ENCODE measurements at regions not wholly inside any gene's neighbourhood (a gene's known extent, or its start where the extent isn't known, plus 50 kb on each side); places are given as distances from the start of the nearest gene placed in this dataset.
A peak's percentile ranks its signal among the peaks of the same experiment; 100 is the strongest.

DNA sequence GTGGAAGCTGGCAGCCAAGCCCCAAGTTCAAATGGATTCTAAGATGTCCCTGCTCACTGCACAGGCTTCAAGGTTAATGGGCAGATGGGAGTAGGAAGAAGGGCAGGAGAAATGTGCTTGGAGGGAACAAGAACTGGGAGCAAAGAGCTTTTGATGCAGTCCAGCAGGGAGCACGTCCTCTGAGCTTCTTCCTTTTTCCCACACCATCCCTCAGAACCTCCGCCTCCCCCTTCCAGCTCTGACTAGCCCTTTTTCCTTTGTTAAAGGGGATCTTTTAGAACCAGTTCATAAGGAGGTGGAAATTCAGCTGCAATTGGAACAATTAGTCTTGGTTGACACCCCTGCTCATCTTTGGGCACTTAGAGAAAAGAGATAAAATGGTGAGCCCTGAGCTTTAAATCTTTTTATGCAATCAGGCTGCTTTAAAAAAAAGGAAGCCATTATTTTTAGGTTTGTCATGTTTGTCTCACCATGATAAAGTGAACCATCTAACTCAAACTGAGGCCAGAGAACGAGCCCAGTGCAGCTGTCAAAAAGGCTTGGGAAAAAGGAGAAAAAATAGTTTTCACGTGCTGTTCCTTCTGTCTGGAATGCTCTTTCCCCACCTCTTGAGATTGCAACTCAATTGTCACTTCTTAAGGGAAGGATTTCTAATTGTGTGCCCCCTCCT, 135.8 kb upstream of the IL1RAPL2 start:
- ChIA-PET POLR2A (ENCODE audit: low non-redundant PET) (no interaction called here), CTCF (no interaction called here)
- Histone ChIP-seq H3K27ac (ENCODE audit: low read depth, low read length, poor library complexity, severe bottlenecking) (no peak overlapping the region), H3K27me3 (replicated peaks; ENCODE audit: insufficient read depth, low read depth, low read length, poor library complexity) (peaks cover 11% of the 10 kb centered on the region), H3K4me3 (ENCODE audit: low read depth, low read length, poor library complexity, severe bottlenecking) (no peak overlapping the region), H3K9me3 (ENCODE audit: low read depth, low read length, poor library complexity, severe bottlenecking) (no peaks in the 10 kb centered on the region), H3K36me3 (ENCODE audit: insufficient read depth, low read length, poor library complexity, severe bottlenecking) (no peaks in the 10 kb centered on the region), H3K4me1 (ENCODE audit: insufficient read depth, low read length, poor library complexity, severe bottlenecking) (no peaks in the 10 kb centered on the region)
- no TSS peak for BruUV-seq (replicated peaks)
- TF ChIP-seq EZH2 (IDR thresholded peaks at IDR 0.05; ENCODE audit: borderline replicate concordance, low read depth, low read length, poor library complexity, severe bottlenecking) = no peak
- TF ChIP-seq, protein P1, sequence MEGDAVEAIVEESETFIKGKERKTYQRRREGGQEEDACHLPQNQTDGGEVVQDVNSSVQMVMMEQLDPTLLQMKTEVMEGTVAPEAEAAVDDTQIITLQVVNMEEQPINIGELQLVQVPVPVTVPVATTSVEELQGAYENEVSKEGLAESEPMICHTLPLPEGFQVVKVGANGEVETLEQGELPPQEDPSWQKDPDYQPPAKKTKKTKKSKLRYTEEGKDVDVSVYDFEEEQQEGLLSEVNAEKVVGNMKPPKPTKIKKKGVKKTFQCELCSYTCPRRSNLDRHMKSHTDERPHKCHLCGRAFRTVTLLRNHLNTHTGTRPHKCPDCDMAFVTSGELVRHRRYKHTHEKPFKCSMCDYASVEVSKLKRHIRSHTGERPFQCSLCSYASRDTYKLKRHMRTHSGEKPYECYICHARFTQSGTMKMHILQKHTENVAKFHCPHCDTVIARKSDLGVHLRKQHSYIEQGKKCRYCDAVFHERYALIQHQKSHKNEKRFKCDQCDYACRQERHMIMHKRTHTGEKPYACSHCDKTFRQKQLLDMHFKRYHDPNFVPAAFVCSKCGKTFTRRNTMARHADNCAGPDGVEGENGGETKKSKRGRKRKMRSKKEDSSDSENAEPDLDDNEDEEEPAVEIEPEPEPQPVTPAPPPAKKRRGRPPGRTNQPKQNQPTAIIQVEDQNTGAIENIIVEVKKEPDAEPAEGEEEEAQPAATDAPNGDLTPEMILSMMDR (conservative IDR thresholded peaks at IDR 0.05; ENCODE audit: low read depth, low read length) = no peak
- DNase-seq (ENCODE audit: low spot score) = no peak
- intact Hi-C loops (cut with micrococcal nuclease; ENCODE audit: unreplicated experiment) = no loop called here

DNA sequence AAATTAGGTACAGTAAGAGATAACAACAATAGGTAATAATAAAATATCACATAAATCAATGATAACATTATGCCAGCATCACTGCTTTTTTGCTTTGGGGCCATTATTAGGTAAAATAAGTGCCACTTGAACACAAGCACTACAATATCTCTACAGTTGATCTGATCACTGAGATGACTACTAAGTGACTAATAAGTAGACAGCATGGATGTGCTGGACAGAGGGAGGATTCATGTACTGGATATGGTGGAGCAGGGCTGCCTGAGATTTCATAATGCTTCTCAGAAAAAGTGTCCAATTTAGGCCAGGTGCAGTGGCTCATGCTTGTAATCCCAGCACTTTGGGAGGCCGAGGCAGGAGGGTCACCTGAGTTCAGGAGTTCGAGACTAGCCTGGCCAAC, 137.8 kb upstream of the IL1RAPL2 start:
- ChIA-PET POLR2A (ENCODE audit: low non-redundant PET) (no interaction called here), CTCF (no interaction called here)
- Histone ChIP-seq H3K4me1 (ENCODE audit: insufficient read depth, low read length, poor library complexity, severe bottlenecking) (no peaks in the 10 kb centered on the region), H3K9me3 (ENCODE audit: low read depth, low read length, poor library complexity, severe bottlenecking) (no peaks in the 10 kb centered on the region), H3K4me3 (ENCODE audit: low read depth, low read length, poor library complexity, severe bottlenecking) (no peak overlapping the region), H3K27ac (ENCODE audit: low read depth, low read length, poor library complexity, severe bottlenecking) (no peak overlapping the region), H3K27me3 (replicated peaks; ENCODE audit: insufficient read depth, low read depth, low read length, poor library complexity) (peaks cover 21% of the 10 kb centered on the region), H3K36me3 (ENCODE audit: insufficient read depth, low read length, poor library complexity, severe bottlenecking) (no peaks in the 10 kb centered on the region)
- BruUV-seq (replicated peaks) = no TSS peak
- no peak for DNase-seq (ENCODE audit: low spot score)
- TF ChIP-seq EZH2 (IDR thresholded peaks at IDR 0.05; ENCODE audit: borderline replicate concordance, low read depth, low read length, poor library complexity, severe bottlenecking) = no peak
- TF ChIP-seq, protein P1 (conservative IDR thresholded peaks at IDR 0.05; ENCODE audit: low read depth, low read length) = no peak
- intact Hi-C loops (cut with micrococcal nuclease; ENCODE audit: unreplicated experiment) = no loop called here

DNA sequence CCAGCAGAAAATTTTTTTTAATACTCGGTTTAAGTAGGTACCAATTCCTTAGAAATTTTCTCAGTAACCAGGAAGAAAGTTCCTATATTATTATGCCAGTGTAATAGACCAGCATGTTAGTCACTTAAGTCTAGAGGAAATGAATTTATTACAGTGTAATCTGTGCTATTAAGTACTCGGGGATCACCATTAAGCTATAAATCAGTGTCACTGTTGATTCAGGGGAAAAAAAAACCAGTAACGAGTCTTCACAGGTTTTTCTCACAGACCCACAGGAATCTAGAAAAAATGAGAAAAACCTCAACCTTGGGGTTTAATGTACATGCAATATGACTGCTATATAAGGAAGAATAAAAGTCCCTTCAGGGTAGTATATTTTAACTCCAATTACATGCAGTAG, 138.3 kb upstream of the IL1RAPL2 start:
- peak; percentile 19 for DNase-seq (ENCODE audit: low spot score)
- H3K9me3 ChIP-seq (ENCODE audit: low read depth, low read length, poor library complexity, severe bottlenecking) = no peaks in the 10 kb centered on the region
- H3K27me3 ChIP-seq (replicated peaks; ENCODE audit: insufficient read depth, low read depth, low read length, poor library complexity) = peaks cover 21% of the 10 kb centered on the region
- no peak overlapping the region for H3K4me3 ChIP-seq (ENCODE audit: low read depth, low read length, poor library complexity, severe bottlenecking)
- ChIA-PET POLR2A (ENCODE audit: low non-redundant PET) (no interaction called here), CTCF (no interaction called here)
- no TSS peak for BruUV-seq (replicated peaks)
- H3K36me3 ChIP-seq (ENCODE audit: insufficient read depth, low read length, poor library complexity, severe bottlenecking) = no peaks in the 10 kb centered on the region
- H3K27ac ChIP-seq (ENCODE audit: low read depth, low read length, poor library complexity, severe bottlenecking) = no peak overlapping the region
- TF ChIP-seq, protein P1 (conservative IDR thresholded peaks at IDR 0.05; ENCODE audit: low read depth, low read length) = no peak
- intact Hi-C loops (cut with micrococcal nuclease; ENCODE audit: unreplicated experiment) = no loop called here
- no peaks in the 10 kb centered on the region for H3K4me1 ChIP-seq (ENCODE audit: insufficient read depth, low read length, poor library complexity, severe bottlenecking)
